GM23338 (cell line): ENCODE measurements at regions not wholly inside any gene's neighbourhood (a gene's known extent, or its start where the extent isn't known, plus 50 kb on each side); places are given as distances from the start of the nearest gene placed in this dataset.

Source experiments
- ATAC-seq: fragments of 200-7000 bp; cut with Tn5 transposase; 3 replicates; pipeline ENCODE4 v1.9.1; 2020
- DNase-seq: peaks from one replicate; pipeline ENCODE4 v3.0.0-alpha.2; 2015; ENCODE audit warnings: low spot score
- H2AFZ ChIP-seq: fragments of 200-600 bp; sonication (generic); 2 replicates; pipeline ENCODE4 v1.8.0; 2016; ENCODE audit warnings: antibody characterized with exemption, mild to moderate bottlenecking, moderate library complexity
- H3F3A ChIP-seq: fragments of 200-600 bp; sonication (generic); replicated peaks from 2 replicates; pipeline ENCODE4 v1.8.0; 2017; ENCODE audit warnings: antibody characterized with exemption, mixed run types, low read depth
- H3K27ac ChIP-seq: fragments of 200-600 bp; sonication (generic); 2 replicates; pipeline ENCODE4 v1.6.1; 2016; ENCODE audit warnings: low read depth
- H3K27me3 ChIP-seq: fragments of 200-600 bp; sonication (generic); 2 replicates; pipeline ENCODE4 v1.8.0; 2016; ENCODE audit warnings: mild to moderate bottlenecking, mixed run types, moderate library complexity; ENCODE audit not compliant: insufficient read depth
- H3K36me3 ChIP-seq: fragments of 200-600 bp; sonication (generic); 2 replicates; pipeline ENCODE4 v1.8.0; 2016; ENCODE audit warnings: mild to moderate bottlenecking; ENCODE audit not compliant: insufficient read depth
- H3K4me1 ChIP-seq: fragments of 200-600 bp; sonication (generic); 2 replicates; pipeline ENCODE4 v1.8.0; 2016; ENCODE audit warnings: mild to moderate bottlenecking, moderate library complexity; ENCODE audit not compliant: insufficient read depth
- H3K4me2 ChIP-seq: fragments of 200-600 bp; sonication (generic); 2 replicates; pipeline ENCODE4 v1.7.1; 2017; ENCODE audit warnings: mixed run types
- H3K4me3 ChIP-seq: fragments of 200-600 bp; sonication (generic); 2 replicates; pipeline ENCODE4 v1.6.1; 2016; ENCODE audit warnings: mixed run types
- H3K79me2 ChIP-seq: fragments of 200-600 bp; sonication (generic); replicated peaks from 2 replicates; pipeline ENCODE4 v1.8.0; 2017; ENCODE audit warnings: mild to moderate bottlenecking; ENCODE audit not compliant: insufficient read depth
- H3K9me2 ChIP-seq: fragments of 200-600 bp; sonication (generic); 2 replicates; pipeline ENCODE4 v1.8.0; 2017; ENCODE audit not compliant: insufficient read depth
- H4K20me1 ChIP-seq: fragments of 200-600 bp; sonication (generic); replicated peaks from 2 replicates; pipeline ENCODE4 v1.8.0; 2017; ENCODE audit warnings: mild to moderate bottlenecking; ENCODE audit not compliant: insufficient read depth
- H3K27ac Mint-ChIP-seq: 2 replicates; pipeline ENCODE4 v1.8.0; 2020; ENCODE audit warnings: inconsistent platforms, mild to moderate bottlenecking, moderate library complexity, mixed read lengths
- H3K27me3 Mint-ChIP-seq: 3 replicates; pipeline ENCODE4 v1.8.0; 2022; ENCODE audit warnings: low read depth, mild to moderate bottlenecking, moderate library complexity, mixed read lengths, inconsistent platforms; ENCODE audit not compliant: insufficient read depth, poor library complexity
- H3K36me3 Mint-ChIP-seq: 3 replicates; pipeline ENCODE4 v1.8.0; 2021; ENCODE audit warnings: low read depth, mild to moderate bottlenecking, inconsistent platforms, moderate library complexity, mixed read lengths
- H3K4me1 Mint-ChIP-seq: 3 replicates; pipeline ENCODE4 v1.8.0; 2020; ENCODE audit warnings: mild to moderate bottlenecking, inconsistent platforms, mixed read lengths
- H3K4me3 Mint-ChIP-seq: 3 replicates; pipeline ENCODE4 v1.8.0; 2021; ENCODE audit warnings: moderate library complexity, mild to moderate bottlenecking, inconsistent platforms, mixed read lengths
- H3K9me3 Mint-ChIP-seq: 3 replicates; pipeline ENCODE4 v1.8.0; 2020; ENCODE audit warnings: moderate library complexity, mild to moderate bottlenecking, inconsistent platforms, mixed read lengths
- CREB1 ChIP-seq: fragments of 250-450 bp; sonication (Bioruptor Pico); IDR thresholded peaks from 2 replicates; pipeline ENCODE4 v1.5.0; 2020; ENCODE audit warnings: low read depth, mild to moderate bottlenecking, moderate library complexity
- CTCF ChIP-seq, 2 experiments: fragments of 200-600 bp in 1 of 2; sonication (generic) in 1 of 2; conservative IDR thresholded peaks; 2 replicates each; pipeline versions ENCODE4 v1.5.1 to v1.6.1; 2016 to 2017; ENCODE audit warnings: antibody characterized with exemption in 2 of 2, low read depth in 2 of 2, mild to moderate bottlenecking in 2 of 2, moderate library complexity in 1 of 2
- ETS1 ChIP-seq: IDR thresholded peaks from 2 replicates; pipeline ENCODE4 v1.6.1; 2016; ENCODE audit warnings: antibody characterized with exemption
- EZH2 ChIP-seq: fragments of 200-600 bp; sonication (generic); IDR thresholded peaks from one replicate; pipeline ENCODE4 v1.8.0; 2017; ENCODE audit warnings: antibody characterized with exemption, mild to moderate bottlenecking, low read depth; ENCODE audit not compliant: unreplicated experiment
- NANOG ChIP-seq: IDR thresholded peaks from 2 replicates; pipeline ENCODE4 v1.6.1; 2016; ENCODE audit warnings: antibody characterized with exemption, borderline replicate concordance
- POLR2AphosphoS5 ChIP-seq: IDR thresholded peaks from 2 replicates; pipeline ENCODE4 v1.6.1; 2016; ENCODE audit warnings: antibody characterized with exemption, low read depth
- STAT1 ChIP-seq: IDR thresholded peaks from one replicate; pipeline ENCODE4 v1.6.1; 2016; ENCODE audit warnings: antibody characterized with exemption; ENCODE audit not compliant: unreplicated experiment
- ZNF114 ChIP-seq: fragments of 250-450 bp; sonication (Bioruptor Pico); IDR thresholded peaks from 2 replicates; pipeline ENCODE4 v1.5.0; 2020; ENCODE audit warnings: mild to moderate bottlenecking, moderate library complexity
- ZNF331 ChIP-seq: fragments of 250-450 bp; sonication (Bioruptor Pico); IDR thresholded peaks from 2 replicates; pipeline ENCODE4 v1.5.0; 2020; ENCODE audit warnings: low read depth, mild to moderate bottlenecking, moderate library complexity
- ZNF462 ChIP-seq: fragments of 250-450 bp; sonication (Bioruptor Pico); IDR thresholded peaks from 2 replicates; pipeline ENCODE4 v1.5.0; 2020; ENCODE audit warnings: mild to moderate bottlenecking, moderate library complexity

GRCh38 chr6:141562186-141562811, 570.4 kb upstream of the GJE1 start (continued):
- TF ChIP-seq ZNF462 (CRISPR knock-in tag) (no peak), CTCF (conservative IDR thresholded peaks at IDR 0.05; ENCODE audit: low read depth in 2 of 2) (no peak; a peak in 1 of 4 replicates)

GRCh38 chr6:141561154-141561553, 571.6 kb upstream of the GJE1 start:
- no peaks in the 10 kb centered on the region for H3F3A ChIP-seq
- no peak for ATAC-seq
- no peak overlapping the region for H3K4me2 ChIP-seq
- H4K20me1 ChIP-seq, result no peaks in the 10 kb centered on the region
- peaks cover 25% of the 10 kb centered on the region for H3K4me1 ChIP-seq
- H3K27ac ChIP-seq, result no peak overlapping the region
- no peaks in the 10 kb centered on the region for H3K9me2 ChIP-seq
- no peak for DNase-seq
- Mint-ChIP-seq H3K36me3 (peaks cover 12% of the 10 kb centered on the region), H3K4me1 (peaks cover 22% of the 10 kb centered on the region), H3K9me3 (0 out of 3 replicates have a peak, but pooled peaks cover 3% of the 10 kb centered on the region), H3K27ac (no peak overlapping the region), H3K4me3 (no peak overlapping the region), H3K27me3 (peaks cover 5% of the 10 kb centered on the region)
- H2AFZ ChIP-seq, result no peak overlapping the region
- no peaks in the 10 kb centered on the region for H3K27me3 ChIP-seq
- H3K4me3 ChIP-seq, result no peak overlapping the region
- H3K36me3 ChIP-seq, result no peaks in the 10 kb centered on the region
- no peaks in the 10 kb centered on the region for H3K79me2 ChIP-seq
- TF ChIP-seq EZH2, result no peak
- no peak for TF ChIP-seq STAT1
- TF ChIP-seq ZNF331, result no peak
- no peak for TF ChIP-seq ZNF114
- TF ChIP-seq ETS1, result no peak
- TF ChIP-seq POLR2AphosphoS5, result no peak
- no peak for TF ChIP-seq NANOG
- TF ChIP-seq CREB1, result no peak
